AG09309 (cell line): ENCODE measurements at regions not wholly inside any gene's neighbourhood (a gene's known extent, or its start where the extent isn't known, plus 50 kb on each side); places are given as distances from the start of the nearest gene placed in this dataset.

Experiments used
- DNase-seq: peaks from one replicate; pipeline ENCODE4 v3.0.0-alpha.2; 2010; ENCODE audit warnings: low read depth
- H3K4me3 ChIP-seq: 2 replicates; pipeline ENCODE4 v1.5.1; 2011; ENCODE audit warnings: mild to moderate bottlenecking, low read depth, low read length, moderate library complexity; ENCODE audit not compliant: control insufficient read depth
- TF ChIP-seq, protein P1 (sequence below): IDR thresholded peaks from 2 replicates; pipeline ENCODE4 v1.5.1; 2011; ENCODE audit warnings: mild to moderate bottlenecking, low read depth, low read length, inconsistent platforms; ENCODE audit not compliant: insufficient read depth, control insufficient read depth; ENCODE audit errors: missing control alignments

DNA sequence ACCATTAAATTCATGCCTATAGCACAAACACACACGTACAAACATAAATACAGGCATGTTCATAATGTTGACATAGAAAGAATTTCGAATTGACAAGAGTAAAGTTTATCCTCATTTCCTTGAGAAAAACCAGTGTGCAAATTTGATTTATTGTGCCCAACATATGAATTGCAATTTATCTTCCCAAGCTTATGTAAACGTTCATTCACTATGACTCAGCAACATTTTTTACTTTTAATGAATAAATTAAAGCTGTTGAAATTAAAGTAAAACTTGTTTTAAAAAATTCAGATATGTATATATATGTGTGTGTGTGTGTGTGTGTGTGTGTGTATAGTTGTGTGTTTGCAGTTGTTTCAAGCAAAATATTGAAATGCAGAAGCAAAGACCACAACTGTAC, 1067.9 kb downstream of the BRINP3 start:
- H3K4me3 ChIP-seq = no peak overlapping the region
- no peak for DNase-seq
- TF ChIP-seq, protein P1, sequence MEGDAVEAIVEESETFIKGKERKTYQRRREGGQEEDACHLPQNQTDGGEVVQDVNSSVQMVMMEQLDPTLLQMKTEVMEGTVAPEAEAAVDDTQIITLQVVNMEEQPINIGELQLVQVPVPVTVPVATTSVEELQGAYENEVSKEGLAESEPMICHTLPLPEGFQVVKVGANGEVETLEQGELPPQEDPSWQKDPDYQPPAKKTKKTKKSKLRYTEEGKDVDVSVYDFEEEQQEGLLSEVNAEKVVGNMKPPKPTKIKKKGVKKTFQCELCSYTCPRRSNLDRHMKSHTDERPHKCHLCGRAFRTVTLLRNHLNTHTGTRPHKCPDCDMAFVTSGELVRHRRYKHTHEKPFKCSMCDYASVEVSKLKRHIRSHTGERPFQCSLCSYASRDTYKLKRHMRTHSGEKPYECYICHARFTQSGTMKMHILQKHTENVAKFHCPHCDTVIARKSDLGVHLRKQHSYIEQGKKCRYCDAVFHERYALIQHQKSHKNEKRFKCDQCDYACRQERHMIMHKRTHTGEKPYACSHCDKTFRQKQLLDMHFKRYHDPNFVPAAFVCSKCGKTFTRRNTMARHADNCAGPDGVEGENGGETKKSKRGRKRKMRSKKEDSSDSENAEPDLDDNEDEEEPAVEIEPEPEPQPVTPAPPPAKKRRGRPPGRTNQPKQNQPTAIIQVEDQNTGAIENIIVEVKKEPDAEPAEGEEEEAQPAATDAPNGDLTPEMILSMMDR = no peak

DNA sequence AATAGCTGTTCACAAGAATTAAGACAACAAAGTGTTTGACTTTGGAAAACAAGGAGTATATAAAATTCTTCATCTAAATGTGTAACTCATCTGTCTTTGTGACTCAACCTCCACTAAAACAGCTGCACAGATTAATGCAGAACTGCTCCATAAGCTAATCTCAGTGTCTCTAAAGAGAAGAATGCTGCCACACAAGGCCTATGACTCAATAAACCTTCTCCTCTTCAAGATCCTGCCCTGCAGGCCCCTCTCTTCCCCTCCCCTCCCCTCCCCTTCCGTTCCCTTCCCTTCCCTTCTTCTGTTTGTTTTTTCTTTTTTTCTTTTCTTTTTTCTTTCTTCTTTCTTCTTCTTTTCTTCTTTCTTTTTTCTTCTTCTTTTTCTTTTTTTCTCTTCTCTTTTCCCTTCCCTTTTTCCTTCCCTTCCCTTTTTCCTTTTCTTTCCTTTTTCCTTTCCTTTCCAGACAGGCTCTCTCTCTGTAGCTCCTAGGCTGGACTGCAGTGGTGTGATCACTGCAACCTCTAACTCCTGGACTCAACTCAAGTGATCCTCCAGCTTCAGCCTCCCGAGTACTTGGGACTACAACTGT, 1052.8 kb downstream of the BRINP3 start:
- no peak for DNase-seq
- TF ChIP-seq, protein P1 = no peak
- H3K4me3 ChIP-seq = no peak overlapping the region

DNA sequence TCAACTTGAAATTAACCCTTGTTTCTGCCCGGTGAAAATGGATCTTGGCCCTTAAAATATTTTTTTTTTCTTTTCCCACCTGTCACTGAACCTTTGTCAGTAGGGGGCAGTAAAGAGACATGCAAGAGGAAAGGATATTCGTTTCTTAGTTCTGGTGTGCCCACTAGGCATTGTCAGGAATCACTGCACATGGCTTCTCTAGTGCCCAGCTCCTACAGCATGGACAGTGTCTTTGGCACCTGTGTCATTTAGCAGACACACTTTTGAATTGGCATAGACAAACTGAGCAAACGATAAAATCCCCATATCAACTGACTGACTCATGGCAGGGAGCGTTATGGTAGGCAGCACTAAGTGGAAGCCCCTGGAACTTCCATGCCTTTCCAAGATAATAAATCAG, 1048.1 kb downstream of the BRINP3 start:
- DNase-seq = no peak
- no peak overlapping the region for H3K4me3 ChIP-seq
- TF ChIP-seq, protein P1 = no peak

DNA sequence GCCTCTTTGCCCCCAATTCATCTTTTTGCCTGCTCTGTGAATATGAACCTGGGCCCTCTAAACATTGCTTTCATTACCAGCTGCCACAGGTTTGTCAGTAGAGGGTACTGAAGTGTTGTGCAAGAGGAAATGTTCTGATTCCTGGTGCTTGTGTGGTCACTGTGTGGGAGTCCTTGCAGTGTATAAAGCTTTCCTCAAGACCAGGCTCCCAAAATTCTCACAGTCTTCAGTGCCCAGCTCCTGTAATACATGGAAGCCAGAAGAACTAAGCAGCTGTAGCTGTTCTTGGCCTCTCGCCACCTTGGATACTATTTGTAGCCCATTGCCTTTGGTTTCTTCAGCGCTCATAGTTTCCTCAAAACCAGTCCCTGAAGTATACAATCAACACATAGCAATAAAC, 1046.2 kb downstream of the BRINP3 start:
- TF ChIP-seq, protein P1 = no peak
- DNase-seq = no peak
- H3K4me3 ChIP-seq = no peak overlapping the region

DNA sequence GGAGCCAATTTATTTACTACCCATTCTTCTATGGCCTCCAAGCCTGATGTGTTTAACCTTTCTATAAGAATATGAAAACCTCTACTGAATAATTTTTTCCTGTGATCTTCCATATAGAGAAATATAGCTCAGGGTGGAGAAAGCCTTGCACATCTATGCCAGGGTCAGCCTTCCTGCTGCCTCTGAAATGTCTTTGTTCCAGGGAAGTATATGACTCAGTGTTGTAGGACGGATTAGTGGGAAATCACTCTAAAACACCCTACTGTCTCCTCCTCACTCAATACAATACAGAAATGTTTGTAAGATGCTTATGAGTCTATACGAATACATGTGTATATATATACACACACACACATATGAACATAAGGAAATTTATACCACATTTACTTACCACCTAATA, 1044.9 kb downstream of the BRINP3 start:
- H3K4me3 ChIP-seq = no peak overlapping the region
- no peak for DNase-seq
- TF ChIP-seq, protein P1 = no peak

DNA sequence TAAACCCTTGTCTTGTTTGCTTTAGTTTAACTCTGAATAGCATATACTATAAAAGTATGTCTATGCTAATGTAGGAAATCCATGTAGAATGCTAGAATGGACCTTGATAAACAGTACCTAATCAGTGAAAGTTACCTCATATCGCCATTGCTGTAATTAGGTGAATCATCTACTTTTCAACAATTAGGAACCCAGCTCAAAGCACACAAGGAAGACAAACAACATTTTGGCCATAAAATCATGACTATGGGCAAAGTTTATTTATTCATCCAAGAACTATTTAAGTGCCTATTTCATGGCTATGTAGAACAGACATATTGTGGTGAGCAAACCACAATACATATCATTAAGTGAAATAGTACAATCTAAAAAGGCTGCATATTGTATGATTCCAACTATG, 1043.2 kb downstream of the BRINP3 start:
- H3K4me3 ChIP-seq = no peak overlapping the region
- DNase-seq = no peak
- TF ChIP-seq, protein P1 = no peak

DNA sequence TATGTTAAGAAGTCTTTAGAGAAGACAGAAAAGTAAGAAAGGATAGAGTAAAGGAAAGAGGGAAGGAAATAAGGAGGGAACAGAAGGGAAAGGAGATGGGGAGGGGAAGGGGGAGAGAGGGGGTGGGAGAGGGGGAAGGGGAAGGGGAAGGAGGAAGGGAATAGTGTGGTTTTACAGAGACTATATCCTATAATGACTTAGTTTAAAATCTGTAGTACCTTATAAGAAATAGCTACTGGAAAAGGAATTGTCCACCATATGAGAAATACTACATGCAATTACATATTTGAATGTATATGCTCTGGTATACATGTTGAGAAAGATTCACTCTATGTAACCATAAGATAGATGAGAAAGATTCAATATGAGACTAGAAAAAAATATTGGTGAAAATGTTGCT, 1042.3 kb downstream of the BRINP3 start:
- DNase-seq = no peak
- TF ChIP-seq, protein P1 = no peak

More for the DNA sequence above, 1042.3 kb downstream of the BRINP3 start:
- no peak overlapping the region for H3K4me3 ChIP-seq
